HEK293 (cell line): ENCODE measurements at regions not wholly inside any gene's neighbourhood (a gene's known extent, or its start where the extent isn't known, plus 50 kb on each side); places are given as distances from the start of the nearest gene placed in this dataset.

Source experiments
- SP2 ChIP-seq: fragments of 450-650 bp; formaldehyde crosslinking; IDR thresholded peaks from 2 replicates; pipeline ENCODE4 v1.5.1; 2016; ENCODE audit warnings: missing biosample characterization, missing genetic modification characterization
- TF ChIP-seq, protein P1 (sequence below): fragments of 450-650 bp; formaldehyde crosslinking; IDR thresholded peaks from 2 replicates; pipeline ENCODE4 v1.5.1; 2016; ENCODE audit warnings: missing biosample characterization, missing genetic modification characterization

DNA sequence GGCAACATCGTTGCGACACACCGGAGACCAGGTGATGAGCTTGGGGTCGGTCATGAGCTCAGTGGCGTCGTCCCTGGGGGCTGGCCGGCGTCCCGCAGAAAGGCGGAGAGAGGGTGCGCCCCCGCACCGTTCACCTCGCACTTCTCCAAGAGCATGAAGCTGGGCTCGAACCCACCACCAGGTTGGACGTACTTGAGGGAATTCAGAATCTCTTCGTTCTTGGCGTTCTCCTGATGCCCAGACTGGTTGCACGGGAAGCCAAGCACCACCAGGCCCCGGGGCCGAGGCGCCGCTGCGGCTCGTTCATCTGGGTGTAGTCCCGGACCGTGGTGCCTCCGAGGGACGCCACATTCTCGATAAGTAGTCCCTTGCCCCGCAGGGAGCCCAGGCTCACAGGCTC, 176.6 kb upstream of the ADAMTS5 start:
- TF ChIP-seq, protein P1, sequence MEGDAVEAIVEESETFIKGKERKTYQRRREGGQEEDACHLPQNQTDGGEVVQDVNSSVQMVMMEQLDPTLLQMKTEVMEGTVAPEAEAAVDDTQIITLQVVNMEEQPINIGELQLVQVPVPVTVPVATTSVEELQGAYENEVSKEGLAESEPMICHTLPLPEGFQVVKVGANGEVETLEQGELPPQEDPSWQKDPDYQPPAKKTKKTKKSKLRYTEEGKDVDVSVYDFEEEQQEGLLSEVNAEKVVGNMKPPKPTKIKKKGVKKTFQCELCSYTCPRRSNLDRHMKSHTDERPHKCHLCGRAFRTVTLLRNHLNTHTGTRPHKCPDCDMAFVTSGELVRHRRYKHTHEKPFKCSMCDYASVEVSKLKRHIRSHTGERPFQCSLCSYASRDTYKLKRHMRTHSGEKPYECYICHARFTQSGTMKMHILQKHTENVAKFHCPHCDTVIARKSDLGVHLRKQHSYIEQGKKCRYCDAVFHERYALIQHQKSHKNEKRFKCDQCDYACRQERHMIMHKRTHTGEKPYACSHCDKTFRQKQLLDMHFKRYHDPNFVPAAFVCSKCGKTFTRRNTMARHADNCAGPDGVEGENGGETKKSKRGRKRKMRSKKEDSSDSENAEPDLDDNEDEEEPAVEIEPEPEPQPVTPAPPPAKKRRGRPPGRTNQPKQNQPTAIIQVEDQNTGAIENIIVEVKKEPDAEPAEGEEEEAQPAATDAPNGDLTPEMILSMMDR (tag by site-specific recombination) = no peak
- TF ChIP-seq SP2 (tag by site-specific recombination) = no peak
